Stomach (tissue), 8 donors: ENCODE measurements at regions not wholly inside any gene's neighbourhood (a gene's known extent, or its start where the extent isn't known, plus 50 kb on each side); places are given as distances from the start of the nearest gene placed in this dataset.

Experiments
- DNase-seq, 2 donors: peaks; one replicate each; pipeline versions ENCODE4 v3.0.0 to v3.0.0-alpha.2; 2013 to 2019
- H3K27ac ChIP-seq, 5 donors: fragments of 200-600 bp in 4 of 5; sonication (generic) in 4 of 5; one replicate each; pipeline ENCODE4 v1.5.1; 2013 to 2019; ENCODE audit warnings: mild to moderate bottlenecking in 1 of 5, moderate library complexity in 1 of 5
- H3K27me3 ChIP-seq, 3 donors: fragments of 200-600 bp; sonication (generic); one replicate each; pipeline ENCODE4 v1.5.1; 2017 to 2019; ENCODE audit warnings: mixed run types in 1 of 3
- H3K36me3 ChIP-seq, 4 donors: fragments of 200-600 bp; sonication (generic); 1 replicate in 3 of 4; 2 replicates in 1 of 4; pipeline ENCODE4 v1.5.1; 2016 to 2019
- H3K4me1 ChIP-seq, 4 donors: fragments of 200-600 bp; sonication (generic); one replicate each; pipeline ENCODE4 v1.5.1; 2016 to 2019
- H3K4me3 ChIP-seq, 4 donors: fragments of 200-600 bp; sonication (generic) in 3 of 4; one replicate each; pipeline ENCODE4 v1.5.1; 2016 to 2019; ENCODE audit warnings: mild to moderate bottlenecking in 1 of 4
- H3K9me3 ChIP-seq, 4 donors: fragments of 200-600 bp; sonication (generic); one replicate each; pipeline ENCODE4 v1.5.1; 2016 to 2019
- CTCF ChIP-seq, 7 experiments: fragments of 450-650 bp in 4 of 7; fragments of 200-600 bp in 3 of 7; sonication (generic) in 3 of 7; IDR thresholded peaks; one replicate each; pipeline ENCODE4 v1.5.1; 2016 to 2019; ENCODE audit warnings: antibody characterized with exemption in 7 of 7, control low read depth in 2 of 7, mild to moderate bottlenecking in 1 of 7
- EP300 ChIP-seq: sonication (generic); formaldehyde crosslinking; IDR thresholded peaks from one replicate; pipeline ENCODE4 v1.6.1; 2017; ENCODE audit warnings: antibody characterized with exemption
- POLR2A ChIP-seq, 4 donors: fragments of 450-650 bp; IDR thresholded peaks; one replicate each; pipeline ENCODE4 v1.6.1; 2016; ENCODE audit warnings: antibody characterized with exemption in 4 of 4, control low read depth in 2 of 4, mild to moderate bottlenecking in 1 of 4, moderate library complexity in 1 of 4
- POLR2AphosphoS5 ChIP-seq, 3 donors: sonication (generic); formaldehyde crosslinking; IDR thresholded peaks; one replicate each; pipeline ENCODE4 v1.6.1; 2016; ENCODE audit warnings: antibody characterized with exemption in 3 of 3
- WGBS, 5 donors: extraction: QIAGEN DNeasy Blood & Tissue Kit in 3 of 5; methylation state at CpG; one replicate each; pipeline versions ENCODE4 v1.1.5 to v1.1.7; 2013 to 2018; 5-methylcytosine and 5-hydroxymethylcytosine counted together
- intact Hi-C: fragments of 100-400 bp; cut with DNase I; formaldehyde crosslinking; loops from one replicate; pipeline ENCODE4 v1.15.1; 2023; ENCODE audit warnings: low total_unique reads
- donor health status: healthy with polysubstance abuse.
- donor health status: Bipolar disorder and iron deficiency.
- donor health status: healthy.

GRCh38 chrX:40247848-40248622, 150.3 kb upstream of the BCOR start:
- Histone ChIP-seq H3K9me3 (no peaks in the 10 kb centered on the region), H3K4me3 (no peak overlapping the region), H3K36me3 (no peaks in the 10 kb centered on the region), H3K27ac (no peak overlapping the region), H3K4me1 (peaks cover 0 to 7% (median 4%) of the 10 kb centered on the region in 4 donors), H3K27me3 (peaks cover 0 to 5% (median 0%) of the 10 kb centered on the region in 3 donors)
- no peak for DNase-seq
- 71 to 75% (median 72%) methylated on average over 13 of the region's 13 CpGs for WGBS, 5 donors
- TF ChIP-seq POLR2A (IDR thresholded peaks at IDR 0.05) (no peak), EP300 (no peak), POLR2AphosphoS5 (IDR thresholded peaks at IDR 0.05) (no peak), CTCF (IDR thresholded peaks at IDR 0.05) (no peak)
- intact Hi-C loops, result no loop called here

GRCh38 chrX:40247382-40247781, 149.6 kb upstream of the BCOR start:
- 67 to 92% (median 83%) methylated on average over 1 of the region's 1 CpG for WGBS, 5 donors
- H3K27me3 ChIP-seq, result peaks cover 0 to 5% (median 0%) of the 10 kb centered on the region in 3 donors
- H3K27ac ChIP-seq, result no peak overlapping the region
- intact Hi-C loops, result no loop called here
- no peaks in the 10 kb centered on the region for H3K9me3 ChIP-seq
- H3K4me1 ChIP-seq, result peaks cover 0 to 7% (median 4%) of the 10 kb centered on the region in 4 donors
- DNase-seq, result no peak
- TF ChIP-seq EP300, result no peak
- no peak for TF ChIP-seq CTCF (IDR thresholded peaks at IDR 0.05)
- TF ChIP-seq POLR2AphosphoS5 (IDR thresholded peaks at IDR 0.05), result no peak
- no peak for TF ChIP-seq POLR2A (IDR thresholded peaks at IDR 0.05)
- no peak overlapping the region for H3K4me3 ChIP-seq
- H3K36me3 ChIP-seq, result no peaks in the 10 kb centered on the region

- no peak overlapping the region for H3K27ac ChIP-seq
- peak in 1 of 2 donors; percentile 41 for DNase-seq
- H3K4me1 ChIP-seq, result peaks cover 0 to 7% (median 4%) of the 10 kb centered on the region in 4 donors
- no peaks in the 10 kb centered on the region for H3K9me3 ChIP-seq
- H3K4me3 ChIP-seq, result no peak overlapping the region
- intact Hi-C loops, result no loop called here
- peaks cover 0 to 5% (median 0%) of the 10 kb centered on the region in 3 donors for H3K27me3 ChIP-seq
- TF ChIP-seq POLR2AphosphoS5 (IDR thresholded peaks at IDR 0.05) (no peak), EP300 (no peak), CTCF (IDR thresholded peaks at IDR 0.05) (no peak), POLR2A (IDR thresholded peaks at IDR 0.05) (no peak)
- WGBS, 5 donors, result 29 to 55% (median 44%) methylated on average over 9 to 12 of the region's 12 CpGs
- H3K36me3 ChIP-seq, result no peaks in the 10 kb centered on the region
Observed at GRCh38 chrX:40245488-40246071, 147.8 kb upstream of the BCOR start.

GRCh38 chrX:40244980-40245379, 147.2 kb upstream of the BCOR start:
- no peaks in the 10 kb centered on the region for H3K36me3 ChIP-seq
- no peak overlapping the region for H3K4me3 ChIP-seq
- TF ChIP-seq POLR2AphosphoS5 (IDR thresholded peaks at IDR 0.05) (no peak), EP300 (no peak), POLR2A (IDR thresholded peaks at IDR 0.05) (no peak), CTCF (IDR thresholded peaks at IDR 0.05) (no peak)
- no peaks in the 10 kb centered on the region for H3K9me3 ChIP-seq
- intact Hi-C loops, result no loop called here
- DNase-seq, result peak in 1 of 2 donors; percentile 37
- H3K4me1 ChIP-seq, result peaks cover 0 to 7% (median 4%) of the 10 kb centered on the region in 4 donors
- 26 to 50% (median 42%) methylated on average over 11 of the region's 11 CpGs for WGBS, 5 donors
- H3K27me3 ChIP-seq, result peaks cover 0 to 5% (median 0%) of the 10 kb centered on the region in 3 donors
- H3K27ac ChIP-seq, result no peak overlapping the region
